Mammary epithelial cell (primary cell): ENCODE measurements at regions not wholly inside any gene's neighbourhood (a gene's known extent, or its start where the extent isn't known, plus 50 kb on each side); places are given as distances from the start of the nearest gene placed in this dataset.

Experiments
- CTCF ChIP-seq, 2 donors: IDR thresholded peaks in 1 of 2; conservative IDR thresholded peaks in 1 of 2; 2 replicates each; pipeline ENCODE4 v1.5.1; 2011 to 2012; ENCODE audit warnings: inconsistent platforms in 2 of 2, low read length in 2 of 2, mild to moderate bottlenecking in 2 of 2, control low read depth in 1 of 2, low read depth in 1 of 2; ENCODE audit not compliant: insufficient read depth in 1 of 2; ENCODE audit errors: extremely low read depth in 1 of 2
- EZH2 ChIP-seq: IDR thresholded peaks from 2 replicates; pipeline ENCODE4 v1.6.1; 2012; ENCODE audit warnings: low read length, inconsistent platforms, borderline replicate concordance

DNA sequence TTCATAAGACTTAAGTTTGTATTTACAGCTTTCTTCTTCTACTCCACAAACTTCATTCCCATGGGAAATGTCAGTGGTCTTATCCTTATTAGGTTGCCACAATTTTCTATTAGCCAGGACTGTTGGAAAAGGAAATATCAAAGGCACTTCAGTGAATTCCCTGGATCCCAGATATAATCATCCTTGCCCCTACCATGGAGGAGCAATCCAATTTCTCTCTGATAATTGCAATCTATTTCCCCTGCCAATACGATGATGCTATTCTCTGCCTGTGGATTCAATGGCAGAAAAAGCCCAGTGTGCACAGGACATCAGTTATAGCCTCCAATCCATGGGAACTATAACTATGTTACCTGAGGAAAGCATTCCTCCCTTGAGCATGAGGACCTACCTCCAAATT is 536.4 kb upstream of the UBE2E2 start:
- no peak for TF ChIP-seq CTCF (conservative IDR thresholded peaks at IDR 0.05 in 1 of 2, IDR thresholded peaks at IDR 0.05 in 1 of 2; ENCODE audit: extremely low read depth in 1 of 2, insufficient read depth in 1 of 2, low read depth in 1 of 2, low read length in 2 of 2)
- TF ChIP-seq EZH2: no peak
